DOHH2 (cell line): ENCODE measurements at regions not wholly inside any gene's neighbourhood (a gene's known extent, or its start where the extent isn't known, plus 50 kb on each side); places are given as distances from the start of the nearest gene placed in this dataset.

Source experiments
- H3F3A ChIP-seq: fragments of 200-600 bp; sonication (generic), shearing (Covaris generic); 2 replicates; pipeline ENCODE4 v1.6.0; 2016; ENCODE audit warnings: antibody characterized with exemption, mild to moderate bottlenecking; ENCODE audit not compliant: control insufficient read depth, insufficient read depth
- H3K27ac ChIP-seq: fragments of 200-600 bp; sonication (generic); 2 replicates; pipeline ENCODE4 v1.5.1; 2014; ENCODE audit warnings: low read depth, mild to moderate bottlenecking, low read length, moderate library complexity
- H3K27me3 ChIP-seq: fragments of 200-600 bp; sonication (generic); 2 replicates; pipeline ENCODE4 v1.6.1; 2014; ENCODE audit warnings: mild to moderate bottlenecking, low read length, mixed read lengths; ENCODE audit not compliant: control insufficient read depth
- H3K36me3 ChIP-seq: fragments of 200-600 bp; sonication (generic); 2 replicates; pipeline ENCODE4 v1.6.1; 2014; ENCODE audit warnings: mild to moderate bottlenecking, low read length, moderate library complexity, mixed read lengths; ENCODE audit not compliant: control insufficient read depth
- H3K4me1 ChIP-seq: fragments of 200-600 bp; sonication (generic); 2 replicates; pipeline ENCODE4 v1.6.1; 2014; ENCODE audit warnings: mild to moderate bottlenecking, low read length, mixed read lengths; ENCODE audit not compliant: control insufficient read depth
- H3K4me2 ChIP-seq: fragments of 200-600 bp; sonication (generic); 2 replicates; pipeline ENCODE4 v1.6.0; 2014; ENCODE audit warnings: mild to moderate bottlenecking, low read length, moderate library complexity
- H3K4me3 ChIP-seq: fragments of 200-600 bp; sonication (generic); 2 replicates; pipeline ENCODE4 v1.5.1; 2014; ENCODE audit warnings: mild to moderate bottlenecking, low read length, mixed read lengths
- H3K79me2 ChIP-seq: fragments of 200-600 bp; sonication (generic); 2 replicates; pipeline ENCODE4 v1.6.1; 2014; ENCODE audit warnings: mild to moderate bottlenecking, low read length, mixed read lengths; ENCODE audit not compliant: control insufficient read depth
- H3K9me2 ChIP-seq: fragments of 200-600 bp; sonication (generic); replicated peaks from 2 replicates; pipeline ENCODE4 v1.6.1; 2014; ENCODE audit warnings: mild to moderate bottlenecking, low read length, mixed read lengths; ENCODE audit not compliant: control insufficient read depth
- H3K9me3 ChIP-seq: fragments of 200-600 bp; sonication (generic); 2 replicates; pipeline ENCODE4 v1.6.1; 2014; ENCODE audit warnings: antibody characterized with exemption, low read length, mixed read lengths; ENCODE audit not compliant: control insufficient read depth, insufficient read depth
- H4K20me1 ChIP-seq: fragments of 200-600 bp; sonication (generic); 2 replicates; pipeline ENCODE4 v1.6.0; 2014; ENCODE audit warnings: low read depth, mild to moderate bottlenecking, antibody characterized with exemption, low read length, moderate library complexity; ENCODE audit not compliant: control insufficient read depth, insufficient read depth
- CTCF ChIP-seq: fragments of 200-600 bp; sonication (generic); IDR thresholded peaks from one replicate; pipeline ENCODE4 v1.5.1; 2014; ENCODE audit warnings: antibody characterized with exemption, mild to moderate bottlenecking, low read depth, low read length; ENCODE audit not compliant: poor library complexity, severe bottlenecking
- EZH2phosphoT487 ChIP-seq: fragments of 200-600 bp; sonication (generic); IDR thresholded peaks from 2 replicates; pipeline ENCODE4 v1.6.1; 2017; ENCODE audit warnings: borderline replicate concordance, mild to moderate bottlenecking, antibody characterized with exemption, low read length, moderate library complexity, mixed read lengths

- no peaks in the 10 kb centered on the region for H3K4me1 ChIP-seq
- H4K20me1 ChIP-seq = no peaks in the 10 kb centered on the region
- no peaks in the 10 kb centered on the region for H3K27me3 ChIP-seq
- H3K4me3 ChIP-seq = no peak overlapping the region
- no peak overlapping the region for H3K27ac ChIP-seq
- H3K79me2 ChIP-seq = no peaks in the 10 kb centered on the region
- TF ChIP-seq EZH2phosphoT487 = no peak
- no peak for TF ChIP-seq CTCF
- H3F3A ChIP-seq = no peaks in the 10 kb centered on the region
- no peaks in the 10 kb centered on the region for H3K9me2 ChIP-seq
- no peaks in the 10 kb centered on the region for H3K36me3 ChIP-seq
- no peaks in the 10 kb centered on the region for H3K9me3 ChIP-seq
- no peak overlapping the region for H3K4me2 ChIP-seq
These were observed 65.5 kb upstream of the LHX5 start for GRCh38 chr12:113537046-113537750.

GRCh38 chr12:113535100-113535499 lies 63.4 kb upstream of the LHX5 start:
- Histone ChIP-seq H3K36me3 (no peaks in the 10 kb centered on the region), H4K20me1 (no peaks in the 10 kb centered on the region), H3F3A (no peaks in the 10 kb centered on the region), H3K9me2 (no peaks in the 10 kb centered on the region), H3K79me2 (no peaks in the 10 kb centered on the region), H3K4me1 (no peaks in the 10 kb centered on the region), H3K27me3 (no peaks in the 10 kb centered on the region), H3K27ac (no peak overlapping the region), H3K4me3 (no peak overlapping the region), H3K9me3 (no peaks in the 10 kb centered on the region), H3K4me2 (no peak overlapping the region)
- TF ChIP-seq CTCF (no peak), EZH2phosphoT487 (no peak)

GRCh38 chr12:113534555-113534954 lies 62.9 kb upstream of the LHX5 start:
- no peak overlapping the region for H3K4me3 ChIP-seq
- no peaks in the 10 kb centered on the region for H3K36me3 ChIP-seq
- H3F3A ChIP-seq = no peaks in the 10 kb centered on the region
- H3K27ac ChIP-seq = no peak overlapping the region
- no peaks in the 10 kb centered on the region for H3K79me2 ChIP-seq
- no peaks in the 10 kb centered on the region for H3K9me3 ChIP-seq
- no peaks in the 10 kb centered on the region for H3K9me2 ChIP-seq
- no peak for TF ChIP-seq CTCF
- no peak for TF ChIP-seq EZH2phosphoT487
- no peak overlapping the region for H3K4me2 ChIP-seq
- no peaks in the 10 kb centered on the region for H3K4me1 ChIP-seq
- no peaks in the 10 kb centered on the region for H3K27me3 ChIP-seq
- H4K20me1 ChIP-seq = no peaks in the 10 kb centered on the region
